H1 (cell line): ENCODE measurements at regions not wholly inside any gene's neighbourhood (a gene's known extent, or its start where the extent isn't known, plus 50 kb on each side); places are given as distances from the start of the nearest gene placed in this dataset.

Experiments used
- CTCF ChIA-PET: fragments of 300-600 bp; sonication (Branson Sonifier 250); formaldehyde crosslinking; loops from one replicate; lab custom pipeline; 2021; ENCODE audit not compliant: partially characterized antibody; lab: Charles Lee
- POLR2A ChIA-PET: fragments of 300-600 bp; sonication (Branson Sonifier 250); formaldehyde crosslinking; loops from one replicate; lab custom pipeline; 2021; ENCODE audit warnings: inconsistent platforms; ENCODE audit not compliant: partially characterized antibody; lab: Charles Lee
- DNase-seq, 2 experiments: peaks; one replicate each; pipeline versions ENCODE4 v3.0.0 to v3.0.0-alpha.2; 2010 to 2022; ENCODE audit warnings: low spot score in 2 of 2, low read depth in 1 of 2, mixed read lengths in 1 of 2
- FAIRE-seq: peaks from 2 replicates; lab custom pipeline; 2011; peaks lifted over from hg19 to GRCh38; lab: Jason Lieb, UNC
- H2AFZ ChIP-seq: 2 replicates; pipeline ENCODE4 v1.8.1; 2012; ENCODE audit warnings: low read length, inconsistent platforms
- H2AK5ac ChIP-seq: 2 replicates; pipeline ENCODE4 v1.6.1; 2013; ENCODE audit warnings: low read depth, low read length
- H2BK120ac ChIP-seq: replicated peaks from 2 replicates; pipeline ENCODE3; 2013; ENCODE audit warnings: low read depth, low read length, inconsistent platforms
- H2BK12ac ChIP-seq: 2 replicates; pipeline ENCODE4 v1.6.1; 2013; ENCODE audit warnings: low read depth, low read length
- H2BK15ac ChIP-seq: 2 replicates; pipeline ENCODE4 v1.6.1; 2013; ENCODE audit warnings: low read length
- H2BK20ac ChIP-seq: 2 replicates; pipeline ENCODE4 v1.6.1; 2013; ENCODE audit warnings: low read length
- H2BK5ac ChIP-seq: 2 replicates; pipeline ENCODE4 v1.6.1; 2013; ENCODE audit warnings: low read depth, low read length
- H3K14ac ChIP-seq: 2 replicates; pipeline ENCODE4 v1.6.1; 2013; ENCODE audit warnings: inconsistent platforms; ENCODE audit not compliant: insufficient read length
- H3K18ac ChIP-seq: 2 replicates; pipeline ENCODE4 v1.6.1; 2013; ENCODE audit warnings: low read length; ENCODE audit errors: extremely low read depth
- H3K23ac ChIP-seq: 2 replicates; pipeline ENCODE4 v1.6.1; 2013; ENCODE audit warnings: inconsistent platforms; ENCODE audit not compliant: insufficient read length
- H3K23me2 ChIP-seq: 2 replicates; pipeline ENCODE4 v1.6.1; 2013; ENCODE audit warnings: low read depth, low read length
- H3K27ac ChIP-seq: 2 replicates; pipeline ENCODE4 v1.6.1; 2011; ENCODE audit warnings: low read depth, low read length, inconsistent platforms
- H3K27me3 ChIP-seq, 4 experiments: replicated peaks in 1 of 4; 1 replicate in 1 of 4; 2 replicates in 3 of 4; pipeline versions ENCODE4 v1.6.1 to v1.8.1; 2011 to 2013; ENCODE audit warnings: low read length in 3 of 4, mild to moderate bottlenecking in 3 of 4, inconsistent platforms in 2 of 4, mixed read lengths in 2 of 4, moderate library complexity in 1 of 4; ENCODE audit not compliant: control insufficient read depth in 3 of 4, insufficient read depth in 3 of 4; ENCODE audit errors: extremely low read depth in 1 of 4
- H3K36me3 ChIP-seq, 4 experiments: 2 replicates each; pipeline versions ENCODE4 v1.6.1 to v1.8.1; 2011 to 2013; ENCODE audit warnings: mild to moderate bottlenecking in 4 of 4, low read length in 3 of 4, moderate library complexity in 2 of 4, control low read depth in 1 of 4, inconsistent platforms in 1 of 4; ENCODE audit not compliant: insufficient read depth in 4 of 4, control insufficient read depth in 2 of 4
- H3K4ac ChIP-seq: replicated peaks from 2 replicates; pipeline ENCODE3; 2013; ENCODE audit warnings: low read length, low read depth, mixed read lengths, inconsistent platforms; ENCODE audit not compliant: insufficient read length
- H3K4me1 ChIP-seq, 4 experiments: replicated peaks in 1 of 4; 1 replicate in 1 of 4; 2 replicates in 3 of 4; pipeline versions ENCODE4 v1.6.1 to v1.8.1; 2011 to 2013; ENCODE audit warnings: low read length in 3 of 4, inconsistent platforms in 2 of 4, mixed read lengths in 1 of 4; ENCODE audit not compliant: insufficient read depth in 4 of 4, control insufficient read depth in 3 of 4
- H3K4me2 ChIP-seq, 2 experiments: 2 replicates each; pipeline versions ENCODE4 v1.6.1 to v1.8.1; 2011 to 2013; ENCODE audit warnings: low read depth in 2 of 2, low read length in 2 of 2, control low read depth in 1 of 2, inconsistent platforms in 1 of 2, mild to moderate bottlenecking in 1 of 2; ENCODE audit not compliant: insufficient read depth in 1 of 2
- H3K4me3 ChIP-seq, 4 experiments: fragments of 200-600, 300-600 bp in 1 of 4; sonication (generic), shearing (Covaris generic), sonication (Bioruptor Twin) in 1 of 4; 2 replicates each; pipeline versions ENCODE4 v1.5.1 to v1.8.1; 2011 to 2016; ENCODE audit warnings: low read length in 4 of 4, low read depth in 3 of 4, control low read depth in 2 of 4, inconsistent platforms in 2 of 4, mild to moderate bottlenecking in 2 of 4, mixed read lengths in 1 of 4, moderate library complexity in 1 of 4; ENCODE audit not compliant: insufficient read depth in 2 of 4; ENCODE audit errors: extremely low read depth in 1 of 4
- H3K56ac ChIP-seq: replicated peaks from 2 replicates; pipeline ENCODE3; 2013; ENCODE audit warnings: low read depth, mild to moderate bottlenecking, mixed read lengths, low read length, inconsistent platforms; ENCODE audit not compliant: insufficient read length
- H3K79me1 ChIP-seq: 2 replicates; pipeline ENCODE4 v1.6.1; 2013; ENCODE audit warnings: low read depth, low read length, control low read depth
- H3K79me2 ChIP-seq, 2 experiments: 2 replicates each; pipeline versions ENCODE4 v1.6.1 to v1.8.1; 2012 to 2013; ENCODE audit warnings: low read length in 2 of 2, mild to moderate bottlenecking in 2 of 2, inconsistent platforms in 1 of 2; ENCODE audit not compliant: insufficient read depth in 2 of 2, control insufficient read depth in 1 of 2
- H3K9ac ChIP-seq, 4 experiments: replicated peaks in 1 of 4; 1 replicate in 1 of 4; 2 replicates in 3 of 4; pipeline versions ENCODE4 v1.6.1 to v1.8.1; 2011 to 2013; ENCODE audit warnings: low read depth in 3 of 4, low read length in 3 of 4, control low read depth in 2 of 4, mild to moderate bottlenecking in 2 of 4, moderate library complexity in 2 of 4, inconsistent platforms in 1 of 4; ENCODE audit errors: extremely low read depth in 1 of 4
- H3K9me3 ChIP-seq, 2 experiments: 2 replicates each; pipeline versions ENCODE4 v1.6.1 to v1.8.1; 2012 to 2013; ENCODE audit warnings: mild to moderate bottlenecking in 2 of 2, moderate library complexity in 2 of 2, control low read depth in 1 of 2, inconsistent platforms in 1 of 2, low read depth in 1 of 2, low read length in 1 of 2, mixed read lengths in 1 of 2; ENCODE audit not compliant: insufficient read depth in 2 of 2
- H4K20me1 ChIP-seq, 2 experiments: replicated peaks in 1 of 2; 2 replicates each; pipeline versions ENCODE3 to v1.8.1; 2011 to 2013; ENCODE audit warnings: inconsistent platforms in 2 of 2, low read length in 2 of 2, mild to moderate bottlenecking in 1 of 2; ENCODE audit not compliant: insufficient read depth in 2 of 2, control insufficient read depth in 1 of 2
- H4K5ac ChIP-seq: 2 replicates; pipeline ENCODE4 v1.6.1; 2013; ENCODE audit warnings: low read length, low read depth, mixed read lengths, inconsistent platforms; ENCODE audit not compliant: insufficient read length
- H4K8ac ChIP-seq: 2 replicates; pipeline ENCODE4 v1.8.0; 2013; ENCODE audit warnings: mild to moderate bottlenecking, moderate library complexity, low read length, inconsistent platforms; ENCODE audit not compliant: insufficient read depth; ENCODE audit errors: extremely low read depth
- H4K91ac ChIP-seq: replicated peaks from 2 replicates; pipeline ENCODE3; 2013; ENCODE audit warnings: low read length, mixed read lengths, inconsistent platforms; ENCODE audit not compliant: insufficient read length
- BRCA1 ChIP-seq: IDR thresholded peaks from 2 replicates; pipeline ENCODE4 v1.6.1; 2012; ENCODE audit warnings: low read depth, low read length, improper control_type of control experiment
- WGBS, 2 experiments: shearing (Covaris generic) in 1 of 2; methylation state at CpG; one replicate each; pipeline versions ENCODE4 v1.1.6 to v1.1.7; 2013 to 2015; ENCODE audit warnings: low lambda C conversion rate in 2 of 2, mixed read lengths in 2 of 2, inconsistent platforms in 1 of 2, low coverage in 1 of 2, missing lambda C conversion rate in 1 of 2; ENCODE audit not compliant: insufficient replicate concordance in 2 of 2, insufficient coverage in 1 of 2, insufficient read length in 1 of 2; ENCODE audit errors: extremely low coverage in 1 of 2, missing lambda C conversion rate in 1 of 2; 5-methylcytosine and 5-hydroxymethylcytosine counted together

DNA sequence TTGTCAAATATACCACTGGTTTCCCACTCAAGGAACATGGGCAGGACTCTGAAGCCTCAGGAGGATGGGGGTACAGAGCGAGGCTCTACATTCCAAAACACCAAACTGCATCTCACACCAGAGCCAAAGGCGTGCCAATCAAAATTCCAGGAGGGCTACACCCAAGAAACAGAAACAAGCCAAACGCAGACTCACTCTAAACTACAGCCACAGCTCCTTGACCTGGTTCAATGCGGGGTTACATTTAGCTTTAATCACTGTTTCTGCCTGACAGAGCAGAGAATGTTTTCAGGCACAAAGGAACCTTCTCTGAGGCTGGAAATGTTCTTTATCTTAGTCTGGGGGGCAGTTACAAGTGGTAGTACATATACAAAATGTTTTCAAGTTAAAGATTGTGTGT is 2121.5 kb upstream of the AGA start:
- H2AFZ ChIP-seq: 0 out of 2 replicates have a peak overlapping the region, but pooled peaks have one; percentile 53
- no peak for TF ChIP-seq BRCA1

More for the DNA sequence above, 2121.5 kb upstream of the AGA start:
- no peaks in the 10 kb centered on the region for H4K20me1 ChIP-seq
- H2BK5ac ChIP-seq: no peak overlapping the region
- no peaks in the 10 kb centered on the region; a peak in 1 of 4 replicates for H3K9me3 ChIP-seq
- H3K4me1 ChIP-seq: no peaks in the 10 kb centered on the region
- H3K27me3 ChIP-seq: no peaks in the 10 kb centered on the region
- no peak overlapping the region for H3K14ac ChIP-seq
- ChIA-PET CTCF (no interaction called here), POLR2A (interaction anchor here (0.8 kb wide), 1 partner anchor 11 kb away, joined by 8 read pairs; no protein-coding TSS in a partner anchor)
- H3K79me2 ChIP-seq: no peaks in the 10 kb centered on the region
- no peak overlapping the region for H2BK12ac ChIP-seq
- no peaks in the 10 kb centered on the region for H3K23me2 ChIP-seq
- no peak overlapping the region for H4K91ac ChIP-seq
- H3K23ac ChIP-seq: no peak overlapping the region
- H3K27ac ChIP-seq: no peak overlapping the region
- no peak overlapping the region for H3K9ac ChIP-seq
- WGBS, 2 experiments: 92% methylated on average over 4 of the region's 4 CpGs; no CpG with 5 or more reads in 1 of the 2 experiments
- FAIRE-seq (no peak), DNase-seq (no peak)
- no peak overlapping the region for H2BK120ac ChIP-seq
- no peak overlapping the region for H3K4me2 ChIP-seq
- H4K5ac ChIP-seq: no peak overlapping the region
- no peak overlapping the region for H2BK20ac ChIP-seq
- H2AK5ac ChIP-seq: no peak overlapping the region
- no peak overlapping the region for H3K4me3 ChIP-seq
- no peak overlapping the region for H2BK15ac ChIP-seq
- H3K79me1 ChIP-seq: no peaks in the 10 kb centered on the region
- H3K36me3 ChIP-seq: no peaks in the 10 kb centered on the region
- no peak overlapping the region for H3K18ac ChIP-seq
- H4K8ac ChIP-seq: no peak overlapping the region
- no peak overlapping the region for H3K4ac ChIP-seq
- no peak overlapping the region for H3K56ac ChIP-seq
